ENCODE measurements at regions not wholly inside any gene's neighbourhood (a gene's known extent, or its start where the extent isn't known, plus 50 kb on each side); places are given as distances from the start of the nearest gene placed in this dataset.

GRCh38 chr1:56145581-56145980, 433.8 kb downstream of the PLPP3 start:
- TF ChIP-seq TFCP2L1 (CRISPR knock-in tag; IDR thresholded peaks at IDR 0.05) (no peak), CTCF (IDR thresholded peaks at IDR 0.05) (no peak), CHD2 (IDR thresholded peaks at IDR 0.05; ENCODE audit: low read length, partially characterized antibody) (no peak), FOSB (CRISPR knock-in tag; IDR thresholded peaks at IDR 0.05) (no peak), CEBPB (IDR thresholded peaks at IDR 0.05) (no peak), HMGXB4 (CRISPR knock-in tag; IDR thresholded peaks at IDR 0.05; ENCODE audit: borderline replicate concordance) (no peak), CBX2 (IDR thresholded peaks at IDR 0.05; ENCODE audit: borderline replicate concordance, low read depth) (no peak), POLR2A (IDR thresholded peaks at IDR 0.05; ENCODE audit: low read length) (no peak), MAFK (IDR thresholded peaks at IDR 0.05; ENCODE audit: partially characterized antibody) (no peak), HOXB13 (CRISPR knock-in tag; IDR thresholded peaks at IDR 0.05; ENCODE audit: low read depth) (no peak)
